ENCODE measurements at regions not wholly inside any gene's neighbourhood (a gene's known extent, or its start where the extent isn't known, plus 50 kb on each side); places are given as distances from the start of the nearest gene placed in this dataset.
"Not testable (repeated sequence)": the region's sequence is repeated elsewhere in the genome, so short reads cannot be mapped to it uniquely, and the experiment has no call there.

DNA sequence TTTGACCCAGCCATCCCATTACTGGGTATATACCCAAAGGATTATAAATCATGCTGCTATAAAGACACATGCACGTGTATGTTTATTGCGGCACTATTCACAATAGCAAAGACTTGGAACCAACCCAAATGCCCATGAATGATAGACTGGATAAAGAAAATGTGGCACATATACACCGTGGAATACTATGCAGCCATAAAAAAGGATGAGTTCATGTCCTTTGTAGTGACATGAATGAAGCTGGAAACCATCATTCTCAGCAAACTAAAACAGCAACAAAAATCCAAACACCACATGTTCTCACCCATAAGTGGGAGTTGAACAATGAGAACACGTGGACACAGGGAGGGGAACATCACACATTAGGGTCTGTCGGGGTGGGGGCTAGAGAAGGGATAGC lies 889.1 kb downstream of the NR2F1-AS1 start:
- not testable (repeated sequence) for H3K27ac ChIP-seq; H3K4me3 ChIP-seq; ATAC-seq (replicated peaks in 6 of 8)
- 79 to 100% (median 89%) methylated on average over 1 to 3 of the region's 5 CpGs; no CpG with 5 or more reads in 7 of the 10 experiments for whole genome bisulfite sequencing, 10 experiments
- in situ Hi-C loops (cut with MboI; ENCODE audit: low pct_unique_long_range_greater_than_20kb in 2 of 9, low sequenced_read_pairs in 9 of 9, unreplicated experiment in 9 of 9) = loop anchor here in 2 of 9 experiments (25.0 kb wide), 1 partner anchor 895 kb away; the partner anchor contains the start of genes NR2F1 (in 2 of the 2) and NR2F1-AS1 (in 2 of the 2)
- H3K4me1 ChIP-seq (replicated peaks in 1 of 2) = peaks cover 22 to 43% of the 10 kb centered on the region in 2 donors

DNA sequence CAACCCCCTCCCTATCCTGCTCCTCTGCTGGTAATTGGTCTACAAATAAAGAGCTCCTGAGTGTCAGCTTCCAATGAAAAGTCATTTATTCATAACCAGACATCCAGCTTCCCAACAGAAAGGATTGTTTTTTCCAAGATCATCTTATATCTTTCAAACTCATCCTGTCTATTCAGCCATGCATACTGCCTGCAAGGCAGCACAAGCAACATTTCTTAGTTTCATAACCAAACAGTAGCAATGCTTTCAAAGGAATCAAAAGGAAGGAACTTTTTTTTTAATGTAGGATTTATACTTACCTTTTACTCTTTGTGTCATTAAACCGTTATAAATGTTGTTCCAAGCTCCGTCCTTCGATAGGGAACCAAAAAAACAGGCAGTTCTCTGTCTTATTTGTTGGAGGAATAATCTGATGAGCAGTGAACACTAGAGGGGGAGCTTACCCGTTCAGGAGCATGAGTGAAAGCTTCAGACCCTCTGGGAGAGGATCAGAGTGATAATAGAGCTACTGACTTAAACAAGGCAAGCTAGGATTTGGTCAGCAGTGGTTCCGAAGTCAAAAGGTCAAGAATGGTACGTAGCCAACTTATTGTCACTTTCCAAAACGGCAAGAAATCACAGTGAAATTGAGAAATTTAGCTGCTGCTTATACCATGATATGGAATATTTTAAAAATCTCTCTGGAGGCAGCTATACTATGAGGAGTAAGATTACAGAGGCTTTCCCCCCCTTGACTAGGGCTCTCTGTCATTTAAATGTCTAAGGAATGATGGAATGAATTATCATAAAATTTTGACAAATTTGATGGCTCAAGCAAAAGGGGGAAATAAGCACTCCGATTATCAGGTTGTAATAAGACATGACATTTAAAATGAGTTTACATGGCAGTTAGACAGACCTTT lies 892.9 kb downstream of the NR2F1-AS1 start:
- Histone ChIP-seq H3K4me1 (replicated peaks in 1 of 2) (peaks cover 12 to 33% of the 10 kb centered on the region in 2 donors), H3K27ac (peak overlapping the region in 1 of 2 donors; percentile 20), H3K4me3 (peak overlapping the region in 4 of 5 donors; percentile 15 to 19 (median 16))
- in situ Hi-C loops (cut with MboI; ENCODE audit: low pct_unique_long_range_greater_than_20kb in 2 of 9, low sequenced_read_pairs in 9 of 9, unreplicated experiment in 9 of 9) = loop anchor here in 2 of 9 experiments (25.0 kb wide), 1 partner anchor 899 kb away; the partner anchor contains the start of genes NR2F1 (in 2 of the 2) and NR2F1-AS1 (in 2 of the 2)
- peak; percentile 76 to 100 (median 100) for ATAC-seq (replicated peaks in 6 of 8)
- 10 to 100% (median 14%) methylated on average over 1 to 8 of the region's 8 CpGs; no CpG with 5 or more reads in 1 of the 10 experiments for WGBS, 10 experiments

DNA sequence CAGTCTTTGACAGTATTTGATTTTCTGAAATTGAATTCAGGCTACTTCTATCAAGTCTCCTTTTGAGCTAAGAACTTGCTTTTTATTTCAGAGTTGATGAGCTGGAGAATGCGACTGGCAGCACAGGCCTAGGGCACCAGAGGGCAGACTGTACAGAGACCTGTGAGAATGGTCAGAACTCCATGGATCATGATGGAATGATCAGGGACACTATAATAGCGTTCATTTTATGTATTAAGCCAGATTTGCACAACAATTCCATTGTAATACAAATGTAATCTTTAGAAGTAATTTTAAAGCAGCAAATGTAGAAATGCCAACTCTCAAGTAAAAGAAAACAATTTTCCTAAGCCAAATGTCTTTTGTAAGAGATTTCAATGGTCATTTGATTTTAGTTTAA lies 902.4 kb downstream of the NR2F1-AS1 start:
- in situ Hi-C loops (cut with MboI; ENCODE audit: low pct_unique_long_range_greater_than_20kb in 2 of 9, low sequenced_read_pairs in 9 of 9, unreplicated experiment in 9 of 9) = loop anchor here in 2 of 9 experiments (25.0 kb wide), 1 partner anchor 909 kb away; the partner anchor contains the start of genes NR2F1 (in 2 of the 2) and NR2F1-AS1 (in 2 of the 2)
- Histone ChIP-seq H3K4me1 (replicated peaks in 1 of 2) (peaks cover 19 to 44% of the 10 kb centered on the region in 2 donors), H3K27ac (no peak overlapping the region), H3K4me3 (no peak overlapping the region)
- WGBS, 10 experiments = 24 to 80% (median 58%) methylated on average over 1 to 2 of the region's 2 CpGs; no CpG with 5 or more reads in 2 of the 10 experiments
- ATAC-seq (replicated peaks in 6 of 8) = peak in 7 of 8 experiments; percentile 20 to 64 (median 56)

DNA sequence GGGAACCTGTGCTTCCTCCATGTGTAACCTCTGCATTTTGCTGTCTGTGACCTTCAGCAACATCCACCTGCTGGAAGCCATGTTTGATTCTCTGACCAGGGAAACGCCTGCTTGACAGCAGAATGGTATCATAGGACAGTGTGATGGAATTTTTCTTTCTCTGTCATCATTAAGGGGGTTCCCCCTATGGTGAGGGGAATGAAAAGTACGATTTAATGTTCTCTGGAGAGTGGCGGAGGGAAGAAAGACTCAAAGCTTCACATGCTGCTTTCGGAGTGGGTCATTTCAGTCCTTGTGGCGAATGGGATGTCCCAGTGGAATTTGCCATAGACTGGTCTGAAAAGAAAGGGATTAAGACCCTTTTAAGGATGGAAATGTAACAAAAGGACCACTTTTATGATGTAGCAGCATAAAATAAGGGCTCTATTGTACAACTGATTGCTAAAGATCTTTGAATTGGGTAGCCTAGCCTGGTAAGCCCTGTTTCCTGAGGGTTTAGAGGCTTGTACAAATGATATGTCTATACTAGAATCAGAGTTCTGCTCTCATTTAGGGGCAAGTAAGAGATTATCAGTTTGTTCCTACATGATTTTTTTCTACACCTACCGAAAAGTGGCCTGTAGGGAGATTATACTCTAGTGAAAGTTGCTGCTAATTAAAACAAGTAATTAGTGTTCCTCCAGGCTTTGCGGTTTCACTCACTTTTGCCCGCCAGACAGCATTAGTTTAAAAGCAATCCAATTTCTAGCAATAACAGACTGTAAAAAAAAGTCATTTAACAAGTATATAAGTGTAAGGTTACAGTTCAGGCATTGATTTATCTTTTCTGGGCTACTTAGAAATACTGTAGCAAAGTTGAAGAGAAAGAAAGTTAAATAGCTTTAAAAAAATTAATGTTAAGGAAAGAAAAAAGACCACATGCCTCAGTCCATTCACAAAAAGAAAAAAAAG lies 904.5 kb downstream of the NR2F1-AS1 start:
- in situ Hi-C loops (cut with MboI; ENCODE audit: low pct_unique_long_range_greater_than_20kb in 2 of 9, low sequenced_read_pairs in 9 of 9, unreplicated experiment in 9 of 9) = loop anchor here in 2 of 9 experiments (25.0 kb wide), 1 partner anchor 911 kb away; the partner anchor contains the start of genes NR2F1 (in 2 of the 2) and NR2F1-AS1 (in 2 of the 2)
- Histone ChIP-seq H3K27ac (peak overlapping the region in 1 of 2 donors; percentile 68), H3K4me1 (replicated peaks in 1 of 2) (peaks cover 19 to 45% of the 10 kb centered on the region in 2 donors), H3K4me3 (no peak overlapping the region)
- WGBS, 10 experiments = 58 to 100% (median 91%) methylated on average over 1 to 8 of the region's 8 CpGs
- ATAC-seq (replicated peaks in 6 of 8) = peak in 1 of 8 experiments; percentile 39

DNA sequence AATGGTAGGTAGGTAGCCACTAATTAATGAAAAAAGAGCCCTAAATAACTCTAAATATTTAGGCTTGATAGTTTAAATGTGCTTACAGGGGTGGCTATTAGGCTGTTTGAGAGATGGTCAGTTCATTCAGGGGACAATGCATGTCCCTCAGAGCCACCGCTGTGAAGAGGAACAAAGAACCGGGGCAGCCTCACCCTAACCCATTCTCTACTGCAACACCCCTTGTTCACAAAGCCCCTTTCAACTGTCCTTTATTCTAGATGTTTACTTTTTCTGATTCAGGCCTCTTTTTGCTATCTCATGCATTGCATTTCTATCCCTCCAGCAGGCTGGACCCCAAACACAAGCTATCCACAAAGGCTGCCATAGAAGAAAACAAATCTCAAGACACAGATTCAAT lies 906.7 kb downstream of the NR2F1-AS1 start:
- WGBS, 10 experiments = 0 to 100% (median 40%) methylated on average over 1 to 2 of the region's 2 CpGs; no CpG with 5 or more reads in 4 of the 10 experiments
- no peak overlapping the region for H3K4me3 ChIP-seq
- in situ Hi-C loops (cut with MboI; ENCODE audit: low pct_unique_long_range_greater_than_20kb in 2 of 9, low sequenced_read_pairs in 9 of 9, unreplicated experiment in 9 of 9) = no loop called here
- peak overlapping the region; percentile 9 to 28 for H3K27ac ChIP-seq
- ATAC-seq (replicated peaks in 6 of 8) = peak in 5 of 8 experiments; percentile 91 to 95 (median 95)
- H3K4me1 ChIP-seq (replicated peaks in 1 of 2) = peaks cover 19 to 45% of the 10 kb centered on the region in 2 donors

DNA sequence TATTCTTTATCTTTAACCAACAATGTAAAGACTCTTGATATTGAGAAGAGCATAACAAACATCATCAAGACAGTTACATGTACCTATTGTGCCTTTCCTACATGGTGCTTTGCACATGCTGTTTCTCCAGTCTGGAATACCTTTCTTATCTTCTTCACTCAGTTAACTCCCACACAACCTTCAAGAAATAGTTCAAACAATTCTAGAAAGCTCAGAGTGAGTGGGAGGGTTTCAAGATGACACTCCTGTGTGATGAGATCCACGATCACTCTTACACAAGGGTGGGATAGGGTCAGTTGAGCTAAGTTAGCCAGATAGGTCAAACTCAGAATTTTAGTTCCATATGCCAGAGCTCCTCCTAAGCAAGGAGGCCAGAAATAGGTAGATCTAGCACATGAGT lies 915.5 kb downstream of the NR2F1-AS1 start:
- ATAC-seq (replicated peaks in 6 of 8) = no peak
- H3K4me1 ChIP-seq (replicated peaks in 1 of 2) = peaks cover 3 to 13% of the 10 kb centered on the region in 2 donors
- 17 to 86% (median 54%) methylated on average over 1 of the region's 1 CpG; no CpG with 5 or more reads in 6 of the 10 experiments for WGBS, 10 experiments
- H3K4me3 ChIP-seq = no peak overlapping the region
- no peak overlapping the region for H3K27ac ChIP-seq
- in situ Hi-C loops (cut with MboI; ENCODE audit: low pct_unique_long_range_greater_than_20kb in 2 of 9, low sequenced_read_pairs in 9 of 9, unreplicated experiment in 9 of 9) = no loop called here

DNA sequence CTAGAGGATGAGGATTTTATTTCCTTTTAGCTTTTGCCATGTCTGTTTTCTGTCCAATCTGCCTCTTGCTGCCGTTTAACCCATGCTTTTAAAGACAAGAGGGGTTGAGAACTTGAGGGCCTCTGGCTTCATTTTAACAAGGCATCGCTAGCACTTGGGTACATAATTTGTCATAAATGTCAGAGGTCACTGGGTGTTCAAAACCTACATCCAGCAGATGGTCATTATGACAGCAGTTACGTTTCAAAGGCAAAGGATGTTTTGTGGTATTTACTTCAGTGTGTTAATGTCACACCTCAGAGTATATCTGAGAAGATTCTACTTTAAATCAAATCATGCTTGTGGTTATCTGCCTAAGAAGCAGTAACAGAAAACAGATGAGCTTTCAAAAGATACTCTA lies 918.3 kb downstream of the NR2F1-AS1 start:
- peak in 1 of 8 experiments; percentile 19 for ATAC-seq (replicated peaks in 6 of 8)
- in situ Hi-C loops (cut with MboI; ENCODE audit: low pct_unique_long_range_greater_than_20kb in 2 of 9, low sequenced_read_pairs in 9 of 9, unreplicated experiment in 9 of 9) = no loop called here
- Histone ChIP-seq H3K4me3 (no peak overlapping the region), H3K4me1 (replicated peaks in 1 of 2) (peaks cover 3 to 13% of the 10 kb centered on the region in 2 donors), H3K27ac (no peak overlapping the region)
- 0 to 50% (median 35%) methylated on average over 1 to 3 of the region's 3 CpGs; no CpG with 5 or more reads in 1 of the 10 experiments for WGBS, 10 experiments

DNA sequence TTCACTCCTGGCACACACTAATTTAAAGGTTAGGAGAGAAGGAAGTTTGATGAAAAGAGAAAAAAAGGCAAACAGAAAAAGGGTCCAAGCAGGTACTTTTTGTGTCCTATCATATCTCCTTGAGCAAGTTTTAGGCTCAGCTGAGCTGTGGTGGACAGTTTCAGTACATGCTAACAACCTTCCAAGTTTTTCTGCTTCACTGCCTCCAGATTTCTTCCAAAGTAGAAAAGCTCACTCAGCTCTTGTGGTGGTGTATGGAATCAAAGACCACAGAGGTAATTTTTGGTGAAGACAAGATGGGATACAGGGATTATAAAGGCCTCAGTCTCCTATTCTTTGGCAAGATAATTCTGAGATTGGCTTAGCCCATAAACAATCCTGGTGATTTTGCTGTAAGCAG lies 921.8 kb downstream of the NR2F1-AS1 start:
- Histone ChIP-seq H3K4me3 (no peak overlapping the region), H3K4me1 (replicated peaks in 1 of 2) (peaks cover 3 to 13% of the 10 kb centered on the region in 2 donors), H3K27ac (no peak overlapping the region)
- in situ Hi-C loops (cut with MboI; ENCODE audit: low pct_unique_long_range_greater_than_20kb in 2 of 9, low sequenced_read_pairs in 9 of 9, unreplicated experiment in 9 of 9) = no loop called here
- no peak for ATAC-seq (replicated peaks in 6 of 8)

DNA sequence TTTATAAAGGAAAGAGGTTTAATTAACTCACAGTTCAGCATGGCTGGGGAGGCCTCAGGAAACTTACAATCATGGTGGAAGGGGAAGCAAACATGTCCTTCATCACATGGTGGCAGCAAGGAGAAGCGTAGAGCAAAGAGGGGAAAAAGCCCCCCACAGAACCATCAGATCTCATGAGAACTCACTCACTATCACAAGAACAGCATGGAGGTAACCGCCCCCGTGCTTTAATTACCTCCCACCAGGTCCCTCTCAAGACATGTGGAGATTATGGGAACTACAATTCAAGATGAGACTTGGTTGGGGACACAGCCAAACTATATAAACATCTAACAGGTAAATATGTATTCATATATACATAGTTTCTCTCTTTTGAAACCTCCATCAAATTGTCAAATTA lies 926.4 kb downstream of the NR2F1-AS1 start:
- H3K4me1 ChIP-seq (replicated peaks in 1 of 2); in situ Hi-C loops (cut with MboI; ENCODE audit: low pct_unique_long_range_greater_than_20kb in 2 of 9, low sequenced_read_pairs in 9 of 9, unreplicated experiment in 9 of 9); H3K4me3 ChIP-seq; ATAC-seq (replicated peaks in 6 of 8); H3K27ac ChIP-seq: not testable (repeated sequence)
- WGBS, 10 experiments = 11 to 100% (median 100%) methylated on average over 1 to 3 of the region's 3 CpGs; no CpG with 5 or more reads in 3 of the 10 experiments

DNA sequence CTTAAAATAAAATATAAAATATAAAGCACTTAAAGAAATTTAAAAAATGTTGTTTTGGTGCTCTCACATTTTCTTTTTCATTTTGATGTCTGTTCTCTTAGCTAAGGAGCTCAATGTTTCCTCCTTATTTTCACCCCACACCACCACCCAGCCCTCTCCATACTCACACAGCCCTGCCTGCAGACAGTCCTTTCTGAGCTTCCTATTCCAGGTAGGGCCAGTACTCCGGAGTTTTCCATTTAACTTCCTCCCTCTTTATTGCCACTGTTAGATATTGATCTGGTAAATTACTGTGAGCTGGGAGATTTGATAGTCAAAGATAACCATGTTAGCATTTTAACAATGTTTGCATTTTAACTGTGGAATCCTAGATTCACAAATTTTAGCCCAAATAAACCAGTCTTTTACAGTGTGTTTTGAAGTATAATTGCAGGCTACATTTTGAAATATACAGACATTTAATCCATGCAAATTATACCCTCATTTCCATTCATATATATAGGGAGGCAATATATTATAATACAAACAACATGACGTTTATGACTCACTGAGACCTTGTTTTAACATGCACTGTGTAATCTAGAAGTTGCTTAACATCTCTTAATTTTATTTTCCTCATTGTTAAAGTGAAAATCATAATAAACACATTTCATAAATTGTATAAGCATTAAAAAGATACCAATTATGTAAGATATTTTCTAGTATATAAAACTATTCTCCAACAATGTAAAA lies 927.1 kb downstream of the NR2F1-AS1 start:
- Histone ChIP-seq H3K27ac (no peak overlapping the region), H3K4me1 (replicated peaks in 1 of 2) (no peaks in the 10 kb centered on the region), H3K4me3 (no peak overlapping the region)
- ATAC-seq (replicated peaks in 6 of 8) = peak in 1 of 8 experiments; percentile 43
- in situ Hi-C loops (cut with MboI; ENCODE audit: low pct_unique_long_range_greater_than_20kb in 2 of 9, low sequenced_read_pairs in 9 of 9, unreplicated experiment in 9 of 9) = no loop called here
- 0 to 100% (median 61%) methylated on average over 1 to 2 of the region's 2 CpGs; no CpG with 5 or more reads in 2 of the 10 experiments for WGBS, 10 experiments

DNA sequence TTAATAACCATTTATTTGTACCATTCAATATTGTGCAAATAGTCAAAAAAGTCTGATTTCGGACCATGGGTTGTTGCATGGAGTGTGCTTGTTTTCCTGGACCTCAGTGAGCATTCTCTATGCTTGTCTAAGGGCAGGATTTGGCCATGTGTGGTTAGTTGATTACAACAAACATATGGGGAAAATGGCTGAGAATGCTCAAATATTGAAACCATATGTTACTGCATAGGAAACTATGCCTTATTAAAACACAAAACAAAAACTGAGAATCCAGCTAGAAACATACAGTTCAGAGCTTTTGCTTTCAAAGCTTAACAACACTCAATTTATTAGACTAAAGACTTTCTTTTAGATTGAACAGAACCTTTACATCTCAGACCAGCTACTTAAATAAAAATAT lies 928.3 kb downstream of the NR2F1-AS1 start:
- H3K4me1 ChIP-seq (replicated peaks in 1 of 2) = no peaks in the 10 kb centered on the region
- no peak overlapping the region for H3K4me3 ChIP-seq
- no peak overlapping the region for H3K27ac ChIP-seq
- no peak for ATAC-seq (replicated peaks in 6 of 8)
- 0 to 90% (median 69%) methylated on average over 1 of the region's 1 CpG; no CpG with 5 or more reads in 6 of the 10 experiments for WGBS, 10 experiments
- in situ Hi-C loops (cut with MboI; ENCODE audit: low pct_unique_long_range_greater_than_20kb in 2 of 9, low sequenced_read_pairs in 9 of 9, unreplicated experiment in 9 of 9) = no loop called here
